Kidney (tissue), 13 donors: ENCODE measurements at regions not wholly inside any gene's neighbourhood (a gene's known extent, or its start where the extent isn't known, plus 50 kb on each side); places are given as distances from the start of the nearest gene placed in this dataset.

Experiments
- DNase-seq, 5 donors: peaks; one replicate each; pipeline ENCODE4 v3.0.0-alpha.2; 2013 to 2020
- FAIRE-seq: peaks from 2 replicates; lab custom pipeline; 2012; peaks lifted over from hg19 to GRCh38; lab: Jason Lieb, UNC
- H3K27ac ChIP-seq, 2 donors: one replicate each; pipeline ENCODE4 v1.7.0; 2013; ENCODE audit warnings: low read depth in 2 of 2, low read length in 2 of 2, inconsistent platforms in 1 of 2
- H3K27me3 ChIP-seq: one replicate; pipeline ENCODE4 v1.7.1; 2013; ENCODE audit warnings: low read length, inconsistent platforms; ENCODE audit not compliant: control insufficient read depth, insufficient read depth
- H3K36me3 ChIP-seq, 3 donors: one replicate each; pipeline versions ENCODE4 v1.7.0 to v1.7.1; 2013; ENCODE audit warnings: low read length in 3 of 3, control low read depth in 1 of 3, inconsistent platforms in 1 of 3; ENCODE audit not compliant: insufficient read depth in 3 of 3, control insufficient read depth in 2 of 3
- H3K4me1 ChIP-seq, 3 donors: one replicate each; pipeline versions ENCODE4 v1.7.0 to v1.7.1; 2013; ENCODE audit warnings: low read length in 3 of 3, inconsistent platforms in 1 of 3, low read depth in 1 of 3; ENCODE audit not compliant: control insufficient read depth in 2 of 3, insufficient read depth in 2 of 3
- H3K4me3 ChIP-seq, 3 donors: one replicate each; pipeline versions ENCODE4 v1.7.0 to v1.8.1; 2013; ENCODE audit warnings: low read length in 3 of 3, control low read depth in 1 of 3, inconsistent platforms in 1 of 3
- H3K9ac ChIP-seq, 3 donors: one replicate each; pipeline versions ENCODE4 v1.7.0 to v1.7.1; 2013; ENCODE audit warnings: low read length in 3 of 3, control low read depth in 1 of 3, inconsistent platforms in 1 of 3
- H3K9me3 ChIP-seq, 3 donors: one replicate each; pipeline versions ENCODE4 v1.7.0 to v1.7.1; 2013; ENCODE audit warnings: low read length in 3 of 3, control low read depth in 1 of 3, inconsistent platforms in 1 of 3; ENCODE audit not compliant: control insufficient read depth in 2 of 3, insufficient read depth in 1 of 3
- CTCF ChIP-seq: IDR thresholded peaks from 3 replicates; pipeline ENCODE4 v1.5.1; 2012; ENCODE audit warnings: mild to moderate bottlenecking, moderate library complexity, borderline replicate concordance; ENCODE audit not compliant: insufficient read depth; ENCODE audit errors: extremely low read depth
- intact Hi-C: fragments of 100-400 bp; cut with DNase I; formaldehyde crosslinking; loops from one replicate; pipeline ENCODE4 v1.11.1; 2022
- donor health status: control.
- donor health status: control.
- donor health status: control.
- donor health status: control.
- donor health status: control.
- donor health status: DM: yes; HTN: yes; CAD: no.
- donor health status: Normal renal cell carcinoma (clear cell type).

- H3K9me3 ChIP-seq, result no peaks in the 10 kb centered on the region
- DNase-seq (no peak), FAIRE-seq (no peak)
- no peak for TF ChIP-seq CTCF
- H3K9ac ChIP-seq, result no peak overlapping the region
- no peaks in the 10 kb centered on the region for H3K27me3 ChIP-seq
- no peaks in the 10 kb centered on the region for H3K4me1 ChIP-seq
- no peak overlapping the region for H3K4me3 ChIP-seq
- intact Hi-C loops, result no loop called here
- no peak overlapping the region for H3K27ac ChIP-seq
- H3K36me3 ChIP-seq, result no peaks in the 10 kb centered on the region
Measured at GRCh38 chr2:12877761-12878160, 161.0 kb downstream of the TRIB2 start.

DNA sequence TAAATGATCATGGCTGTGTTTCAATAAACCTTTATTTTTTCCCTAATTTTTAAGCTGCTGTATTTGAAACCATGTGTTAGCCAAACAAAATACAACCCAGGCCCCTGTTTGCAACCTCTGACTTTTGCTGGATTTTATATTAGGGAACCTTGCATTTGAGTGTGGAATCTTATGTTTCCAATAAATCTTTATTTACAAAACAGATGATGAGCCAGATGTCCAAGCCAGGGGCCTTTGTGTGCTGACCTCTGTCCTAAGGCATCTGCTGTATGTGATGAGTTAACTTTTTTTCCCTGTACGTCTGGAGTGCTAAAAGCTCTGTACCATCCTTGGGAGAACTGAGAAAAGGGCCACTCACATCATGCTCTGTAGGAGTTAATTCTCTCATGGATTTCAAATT lies 162.9 kb downstream of the TRIB2 start:
- no peak for DNase-seq
- Histone ChIP-seq H3K9me3 (no peaks in the 10 kb centered on the region), H3K9ac (no peak overlapping the region), H3K27ac (no peak overlapping the region), H3K4me3 (no peak overlapping the region), H3K4me1 (peaks cover 0 to 3% (median 0%) of the 10 kb centered on the region in 3 donors), H3K27me3 (no peaks in the 10 kb centered on the region), H3K36me3 (no peaks in the 10 kb centered on the region)
- intact Hi-C loops, result no loop called here
- TF ChIP-seq CTCF, result no peak
- FAIRE-seq, result no peak

DNA sequence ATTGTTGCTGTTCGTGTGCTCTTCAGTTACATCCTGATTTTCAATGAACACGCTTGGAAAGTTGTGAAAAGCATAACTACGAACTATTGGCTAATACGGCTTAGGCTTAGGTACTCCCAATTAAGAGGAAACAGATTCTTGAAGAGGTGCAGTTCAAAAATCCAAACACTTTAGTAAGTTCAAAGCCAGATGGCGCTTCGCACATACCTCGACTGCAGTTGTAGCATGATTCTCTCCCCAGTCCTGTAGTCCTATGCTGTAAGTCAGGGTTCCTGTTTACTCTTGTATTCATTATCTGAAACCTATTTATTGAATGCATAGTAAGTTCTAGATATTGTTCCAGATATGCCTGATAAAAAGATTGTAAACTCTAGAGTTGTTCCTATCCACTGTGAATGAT lies 165.2 kb downstream of the TRIB2 start:
- no peak for TF ChIP-seq CTCF
- H3K4me3 ChIP-seq, result no peak overlapping the region
- no peaks in the 10 kb centered on the region for H3K9me3 ChIP-seq
- no peaks in the 10 kb centered on the region for H3K27me3 ChIP-seq
- FAIRE-seq (no peak), DNase-seq (no peak)
- peaks cover 0 to 7% (median 3%) of the 10 kb centered on the region in 3 donors for H3K4me1 ChIP-seq
- H3K9ac ChIP-seq, result no peak overlapping the region
- no peaks in the 10 kb centered on the region for H3K36me3 ChIP-seq
- no peak overlapping the region for H3K27ac ChIP-seq
- intact Hi-C loops, result no loop called here

GRCh38 chr2:12882393-12882792 lies 165.7 kb downstream of the TRIB2 start:
- peaks cover 0 to 7% (median 3%) of the 10 kb centered on the region in 3 donors for H3K4me1 ChIP-seq
- no peak for TF ChIP-seq CTCF

More at GRCh38 chr2:12882393-12882792, 165.7 kb downstream of the TRIB2 start:
- Histone ChIP-seq H3K9me3 (no peaks in the 10 kb centered on the region), H3K9ac (no peak overlapping the region), H3K27me3 (no peaks in the 10 kb centered on the region), H3K27ac (no peak overlapping the region), H3K4me3 (no peak overlapping the region), H3K36me3 (no peaks in the 10 kb centered on the region)
- intact Hi-C loops, result no loop called here
- no peak for FAIRE-seq
- DNase-seq, result no peak
